ENCODE measurements at regions not wholly inside any gene's neighbourhood (a gene's known extent, or its start where the extent isn't known, plus 50 kb on each side); places are given as distances from the start of the nearest gene placed in this dataset.
"Not testable (repeated sequence)": the region's sequence is repeated elsewhere in the genome, so short reads cannot be mapped to it uniquely, and the experiment has no call there.

- Histone ChIP-seq H3K9me3 (peaks cover 0 to 36% (median 9%) of the 10 kb centered on the region in 11 donors), H3K4me1 (no peaks in the 10 kb centered on the region), H3K27me3 (no peaks in the 10 kb centered on the region), H3K27ac (no peak overlapping the region), H3K36me3 (no peaks in the 10 kb centered on the region), H3K4me3 (no peak overlapping the region)
- DNase-seq (no peak), ATAC-seq (no peak)
- intact Hi-C loops (cut with DNase I) = loop anchor here in 1 of 10 donors (10.0 kb wide), 1 partner anchor 56 kb away; no protein-coding TSS in a partner anchor
- no peak for TF ChIP-seq CTCF (IDR thresholded peaks at IDR 0.05)
- WGBS, 2 donors = 44 to 45% methylated on average over 1 of the region's 1 CpG
These were observed 449.6 kb upstream of the TOM1L1 start for GRCh38 chr17:54451051-54451450.

GRCh38 chr17:54452666-54453348, 447.8 kb upstream of the TOM1L1 start:
- Histone ChIP-seq H3K4me3 (no peak overlapping the region), H3K27me3 (no peaks in the 10 kb centered on the region), H3K36me3 (no peaks in the 10 kb centered on the region), H3K27ac (no peak overlapping the region), H3K9me3 (peaks cover 0 to 53% (median 12%) of the 10 kb centered on the region in 11 donors), H3K4me1 (no peaks in the 10 kb centered on the region)
- DNase-seq (no peak), ATAC-seq (no peak)
- intact Hi-C loops (cut with DNase I) = loop anchor here in 1 of 10 donors (10.0 kb wide), 1 partner anchor 58 kb away; no protein-coding TSS in a partner anchor
- TF ChIP-seq CTCF (IDR thresholded peaks at IDR 0.05) = no peak
- WGBS, 2 donors = 73 to 75% methylated on average over 6 of the region's 6 CpGs

GRCh38 chr17:54455251-54455868, 445.3 kb upstream of the TOM1L1 start:
- no peak overlapping the region for H3K4me3 ChIP-seq
- intact Hi-C loops (cut with DNase I) = loop anchor here in 1 of 10 donors (10.0 kb wide), 1 partner anchor 61 kb away; no protein-coding TSS in a partner anchor
- WGBS, 2 donors = 56 to 65% methylated on average over 2 of the region's 2 CpGs

GRCh38 chr17:54465443-54465842, 435.2 kb upstream of the TOM1L1 start:
- H3K4me1 ChIP-seq, H3K27me3 ChIP-seq, H3K27ac ChIP-seq, ATAC-seq, H3K4me3 ChIP-seq, DNase-seq, H3K36me3 ChIP-seq: not testable (repeated sequence)
- intact Hi-C loops (cut with DNase I) = loop anchor here in 1 of 10 donors (10.0 kb wide), 1 partner anchor 61 kb away; no protein-coding TSS in a partner anchor
- WGBS, 2 donors = 66 to 78% methylated on average over 3 of the region's 3 CpGs
- H3K9me3 ChIP-seq = peaks cover 0 to 18% (median 0%) of the 10 kb centered on the region in 11 donors

More at GRCh38 chr17:54455251-54455868, 445.3 kb upstream of the TOM1L1 start:
- Histone ChIP-seq H3K27me3 (no peaks in the 10 kb centered on the region), H3K36me3 (no peaks in the 10 kb centered on the region), H3K27ac (no peak overlapping the region), H3K4me1 (no peaks in the 10 kb centered on the region), H3K9me3 (peaks cover 0 to 48% (median 12%) of the 10 kb centered on the region in 11 donors)
- ATAC-seq (no peak), DNase-seq (no peak)
- no peak for TF ChIP-seq CTCF (IDR thresholded peaks at IDR 0.05)

Data from heart right ventricle (tissue), 16 donors.